ENCODE measurements at regions not wholly inside any gene's neighbourhood (a gene's known extent, or its start where the extent isn't known, plus 50 kb on each side); places are given as distances from the start of the nearest gene placed in this dataset.

DNA sequence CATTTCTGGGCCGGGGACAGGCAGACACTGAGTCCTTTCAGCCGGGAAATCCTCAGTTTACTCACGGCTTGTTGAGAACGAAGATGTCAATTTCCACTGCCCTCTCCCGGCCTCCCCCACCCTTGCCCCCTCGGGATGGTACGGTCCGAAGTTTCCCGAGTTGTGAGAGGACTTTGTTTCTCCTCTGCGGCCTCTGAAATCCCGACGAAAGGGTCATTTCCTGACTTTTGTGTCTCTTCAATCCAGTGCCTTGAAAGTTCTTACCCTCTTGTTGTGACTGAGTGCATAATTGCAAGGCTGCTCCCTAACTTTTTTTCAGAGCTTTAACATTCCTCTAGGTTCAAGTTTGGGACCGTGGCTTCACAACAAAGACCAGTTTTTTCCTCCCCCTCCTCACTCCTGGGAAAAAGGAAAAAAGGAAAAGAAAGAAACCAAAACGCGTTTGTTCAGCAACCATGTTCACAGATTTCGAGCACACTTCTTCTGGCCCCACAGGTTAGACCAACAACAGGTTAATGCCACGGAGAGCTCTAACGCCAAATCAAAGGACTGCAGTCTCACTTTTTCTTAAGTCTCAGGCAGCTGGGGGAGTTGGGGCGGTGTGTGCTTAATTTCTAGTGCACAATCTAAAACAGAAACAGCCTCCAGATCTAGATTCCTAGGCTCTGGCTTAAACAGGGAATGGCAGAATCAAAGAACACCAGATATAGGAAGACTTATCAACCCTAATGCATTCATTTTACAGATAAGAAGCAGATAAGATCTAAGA, 138.9 kb downstream of the TMCO5A start:
- peak overlapping the region in 2 of 3 donors; percentile 78 to 92 for H3K27ac ChIP-seq (ENCODE audit: low read depth in 1 of 3, low read length in 2 of 3)
- no peaks in the 10 kb centered on the region for H3K9me3 ChIP-seq (ENCODE audit: control insufficient read depth in 2 of 2, insufficient read depth in 1 of 2, low read depth in 1 of 2, low read length in 1 of 2)
- FAIRE-seq = no peak
- no peaks in the 10 kb centered on the region for H3K36me3 ChIP-seq (ENCODE audit: control insufficient read depth in 3 of 3, insufficient read depth in 2 of 3, low read depth in 1 of 3, low read length in 3 of 3)
- no peaks in the 10 kb centered on the region for H3K27me3 ChIP-seq (ENCODE audit: control insufficient read depth in 3 of 3, insufficient read depth in 3 of 3, low read length in 3 of 3)
- DNase-seq = peak in 1 of 2 donors; percentile 37
- H3K4me1 ChIP-seq (ENCODE audit: control insufficient read depth in 3 of 3, insufficient read depth in 2 of 3, low read depth in 1 of 3, low read length in 2 of 3) = peaks cover 0 to 35% (median 18%) of the 10 kb centered on the region in 3 donors
- peak overlapping the region; percentile 17 to 52 (median 48) for H3K4me3 ChIP-seq (ENCODE audit: low read depth in 1 of 3, low read length in 3 of 3)
- 15 to 19% (median 18%) methylated on average over 19 of the region's 19 CpGs for WGBS, 3 donors

DNA sequence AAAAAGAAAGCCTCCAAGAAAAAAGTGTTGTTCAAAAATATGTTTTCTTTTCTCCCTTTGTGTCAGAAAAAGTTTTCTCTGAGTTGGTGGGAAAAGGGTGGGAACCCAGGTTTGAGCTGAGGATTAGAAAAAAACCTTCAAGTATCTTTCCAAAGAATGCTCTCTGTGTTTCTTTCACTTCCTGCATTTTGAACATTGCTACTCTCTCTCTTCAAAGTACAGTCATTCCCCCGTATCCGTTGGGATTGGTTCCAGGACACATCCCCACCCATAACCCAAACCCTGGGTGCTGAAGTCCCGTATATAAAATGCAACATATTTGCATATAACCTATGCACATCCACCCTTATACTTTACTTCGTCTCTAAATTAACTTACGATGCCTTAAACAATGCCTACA, 139.6 kb downstream of the TMCO5A start:
- FAIRE-seq = no peak
- no peak overlapping the region for H3K4me3 ChIP-seq (ENCODE audit: low read depth in 1 of 3, low read length in 3 of 3)

DNA sequence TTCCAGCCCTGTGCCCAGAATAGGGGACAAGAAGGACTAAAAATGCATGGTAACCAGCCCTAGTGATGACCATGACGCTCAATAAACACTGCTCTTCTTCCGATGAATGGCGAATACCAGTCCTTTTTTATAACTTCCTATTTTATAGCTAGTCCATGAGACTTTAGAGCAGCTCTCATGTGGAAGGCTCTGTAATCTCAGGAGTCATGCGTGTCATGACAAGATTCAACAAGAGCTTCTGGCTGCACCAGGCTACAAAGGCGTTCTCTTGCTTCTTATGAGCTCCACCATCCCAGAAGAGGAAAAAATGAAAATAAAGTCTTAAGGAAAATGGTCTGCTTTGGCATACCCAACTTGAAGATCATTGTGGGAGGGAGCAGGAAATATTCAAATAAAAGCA, 141.0 kb downstream of the TMCO5A start:
- DNase-seq = no peak
- Histone ChIP-seq H3K27ac (ENCODE audit: low read depth in 1 of 3, low read length in 2 of 3) (no peak overlapping the region), H3K9me3 (ENCODE audit: control insufficient read depth in 2 of 2, insufficient read depth in 1 of 2, low read depth in 1 of 2, low read length in 1 of 2) (no peaks in the 10 kb centered on the region), H3K36me3 (ENCODE audit: control insufficient read depth in 3 of 3, insufficient read depth in 2 of 3, low read depth in 1 of 3, low read length in 3 of 3) (no peaks in the 10 kb centered on the region), H3K4me3 (ENCODE audit: low read depth in 1 of 3, low read length in 3 of 3) (no peak overlapping the region), H3K27me3 (ENCODE audit: control insufficient read depth in 3 of 3, insufficient read depth in 3 of 3, low read length in 3 of 3) (no peaks in the 10 kb centered on the region), H3K4me1 (ENCODE audit: control insufficient read depth in 3 of 3, insufficient read depth in 2 of 3, low read depth in 1 of 3, low read length in 2 of 3) (peaks cover 0 to 14% (median 8%) of the 10 kb centered on the region in 3 donors)
- WGBS, 3 donors = 88 to 94% (median 91%) methylated on average over 5 of the region's 5 CpGs
- no peak for FAIRE-seq

More for the DNA sequence above, 139.6 kb downstream of the TMCO5A start:
- Histone ChIP-seq H3K4me1 (ENCODE audit: control insufficient read depth in 3 of 3, insufficient read depth in 2 of 3, low read depth in 1 of 3, low read length in 2 of 3) (peaks cover 0 to 28% (median 13%) of the 10 kb centered on the region in 3 donors), H3K27me3 (ENCODE audit: control insufficient read depth in 3 of 3, insufficient read depth in 3 of 3, low read length in 3 of 3) (no peaks in the 10 kb centered on the region), H3K9me3 (ENCODE audit: control insufficient read depth in 2 of 2, insufficient read depth in 1 of 2, low read depth in 1 of 2, low read length in 1 of 2) (no peaks in the 10 kb centered on the region), H3K36me3 (ENCODE audit: control insufficient read depth in 3 of 3, insufficient read depth in 2 of 3, low read depth in 1 of 3, low read length in 3 of 3) (no peaks in the 10 kb centered on the region), H3K27ac (ENCODE audit: low read depth in 1 of 3, low read length in 2 of 3) (no peak overlapping the region)
- DNase-seq = no peak
- WGBS, 3 donors = 38 to 52% (median 51%) methylated on average over 5 of the region's 5 CpGs

DNA sequence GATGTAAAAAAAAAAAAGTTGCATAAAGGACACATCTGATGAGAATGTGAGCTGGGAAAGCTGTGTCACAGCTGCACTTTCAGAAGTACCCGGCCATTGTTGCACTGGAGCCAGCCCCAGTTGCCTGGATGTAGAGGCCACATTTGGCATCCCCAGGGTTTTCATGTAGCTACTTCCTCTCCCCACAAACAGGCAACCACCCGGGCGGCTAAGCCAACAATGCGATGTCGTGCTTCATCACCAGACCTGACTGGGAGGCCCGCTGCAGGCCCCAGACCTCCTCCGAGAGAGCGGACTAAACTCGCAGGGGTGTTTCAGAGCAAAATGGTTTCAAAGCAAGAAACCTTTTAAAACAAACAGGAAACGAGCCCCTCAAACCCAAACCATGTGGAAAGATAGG, 142.3 kb downstream of the TMCO5A start:
- 78 to 88% (median 81%) methylated on average over 10 of the region's 10 CpGs for WGBS, 3 donors
- DNase-seq (no peak), FAIRE-seq (no peak)
- Histone ChIP-seq H3K4me1 (ENCODE audit: control insufficient read depth in 3 of 3, insufficient read depth in 2 of 3, low read depth in 1 of 3, low read length in 2 of 3) (peaks cover 0 to 8% (median 8%) of the 10 kb centered on the region in 3 donors), H3K36me3 (ENCODE audit: control insufficient read depth in 3 of 3, insufficient read depth in 2 of 3, low read depth in 1 of 3, low read length in 3 of 3) (no peaks in the 10 kb centered on the region), H3K27ac (ENCODE audit: low read depth in 1 of 3, low read length in 2 of 3) (no peak overlapping the region), H3K4me3 (ENCODE audit: low read depth in 1 of 3, low read length in 3 of 3) (no peak overlapping the region), H3K9me3 (ENCODE audit: control insufficient read depth in 2 of 2, insufficient read depth in 1 of 2, low read depth in 1 of 2, low read length in 1 of 2) (no peaks in the 10 kb centered on the region), H3K27me3 (ENCODE audit: control insufficient read depth in 3 of 3, insufficient read depth in 3 of 3, low read length in 3 of 3) (no peaks in the 10 kb centered on the region)

DNA sequence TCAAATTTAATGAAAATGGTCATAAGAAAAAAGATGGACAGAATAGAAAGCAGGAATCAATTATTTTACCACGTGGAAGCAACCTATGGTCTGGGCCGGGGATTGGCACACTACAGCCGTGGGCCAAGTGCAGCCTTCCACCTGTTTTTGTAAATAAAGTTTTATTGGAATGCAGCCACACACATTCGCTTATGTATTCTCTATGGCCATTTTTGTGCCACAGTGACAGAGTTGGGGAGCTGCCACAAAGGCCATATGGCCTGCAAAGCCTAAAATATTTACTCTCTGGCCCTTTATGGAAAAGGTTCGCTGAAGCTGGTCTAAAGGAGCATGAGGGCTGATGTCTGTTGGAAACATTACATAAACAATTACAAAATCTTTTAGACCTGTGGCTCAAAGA, 144.8 kb downstream of the TMCO5A start:
- WGBS, 3 donors = 86 to 89% (median 88%) methylated on average over 5 of the region's 5 CpGs
- H3K27ac ChIP-seq (ENCODE audit: low read depth in 1 of 3, low read length in 2 of 3) = no peak overlapping the region
- no peaks in the 10 kb centered on the region for H3K4me1 ChIP-seq (ENCODE audit: control insufficient read depth in 3 of 3, insufficient read depth in 2 of 3, low read depth in 1 of 3, low read length in 2 of 3)
- no peak for FAIRE-seq
- H3K9me3 ChIP-seq (ENCODE audit: control insufficient read depth in 2 of 2, insufficient read depth in 1 of 2, low read depth in 1 of 2, low read length in 1 of 2) = no peaks in the 10 kb centered on the region
- no peaks in the 10 kb centered on the region for H3K36me3 ChIP-seq (ENCODE audit: control insufficient read depth in 3 of 3, insufficient read depth in 2 of 3, low read depth in 1 of 3, low read length in 3 of 3)
- H3K27me3 ChIP-seq (ENCODE audit: control insufficient read depth in 3 of 3, insufficient read depth in 3 of 3, low read length in 3 of 3) = no peaks in the 10 kb centered on the region
- no peak overlapping the region for H3K4me3 ChIP-seq (ENCODE audit: low read depth in 1 of 3, low read length in 3 of 3)
- no peak for DNase-seq

DNA sequence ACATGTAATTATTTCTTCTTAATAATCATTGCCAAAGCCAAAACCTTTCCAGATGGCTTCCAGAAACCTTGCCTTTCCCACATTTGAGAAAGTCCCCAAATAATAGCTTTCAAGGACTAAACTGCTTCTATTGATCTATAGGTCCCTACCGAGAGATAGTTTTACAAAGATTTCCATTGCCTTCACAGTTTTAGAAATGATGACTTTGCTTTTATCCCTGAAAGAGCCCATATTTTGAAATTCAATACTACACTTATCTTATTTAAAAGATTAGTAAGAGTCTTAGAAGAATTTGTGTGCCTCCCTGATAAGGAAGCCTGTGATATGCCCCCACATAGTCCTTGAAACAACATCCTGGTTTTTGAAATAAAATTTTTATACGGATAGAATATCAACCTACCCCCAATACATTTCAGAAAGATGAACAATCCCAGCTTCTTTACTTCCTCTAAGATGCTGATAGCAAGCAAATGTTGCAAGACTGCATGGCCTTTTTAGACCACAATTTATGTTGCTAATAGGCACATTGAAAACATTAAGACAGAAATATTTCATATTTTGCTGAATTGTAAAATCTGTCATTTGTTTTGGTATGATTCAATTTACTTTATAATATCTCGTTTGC, 146.3 kb downstream of the TMCO5A start:
- H3K4me3 ChIP-seq (ENCODE audit: low read depth in 1 of 3, low read length in 3 of 3) = no peak overlapping the region
- H3K27ac ChIP-seq (ENCODE audit: low read depth in 1 of 3, low read length in 2 of 3) = no peak overlapping the region
- H3K9me3 ChIP-seq (ENCODE audit: control insufficient read depth in 2 of 2, insufficient read depth in 1 of 2, low read depth in 1 of 2, low read length in 1 of 2) = no peaks in the 10 kb centered on the region
- WGBS, 3 donors = 72 to 80% (median 74%) methylated on average over 3 of the region's 3 CpGs
- peaks cover 0 to 3% (median 0%) of the 10 kb centered on the region in 3 donors for H3K4me1 ChIP-seq (ENCODE audit: control insufficient read depth in 3 of 3, insufficient read depth in 2 of 3, low read depth in 1 of 3, low read length in 2 of 3)
- no peak for DNase-seq
- no peak for FAIRE-seq
- H3K36me3 ChIP-seq (ENCODE audit: control insufficient read depth in 3 of 3, insufficient read depth in 2 of 3, low read depth in 1 of 3, low read length in 3 of 3) = no peaks in the 10 kb centered on the region
- no peaks in the 10 kb centered on the region for H3K27me3 ChIP-seq (ENCODE audit: control insufficient read depth in 3 of 3, insufficient read depth in 3 of 3, low read length in 3 of 3)

DNA sequence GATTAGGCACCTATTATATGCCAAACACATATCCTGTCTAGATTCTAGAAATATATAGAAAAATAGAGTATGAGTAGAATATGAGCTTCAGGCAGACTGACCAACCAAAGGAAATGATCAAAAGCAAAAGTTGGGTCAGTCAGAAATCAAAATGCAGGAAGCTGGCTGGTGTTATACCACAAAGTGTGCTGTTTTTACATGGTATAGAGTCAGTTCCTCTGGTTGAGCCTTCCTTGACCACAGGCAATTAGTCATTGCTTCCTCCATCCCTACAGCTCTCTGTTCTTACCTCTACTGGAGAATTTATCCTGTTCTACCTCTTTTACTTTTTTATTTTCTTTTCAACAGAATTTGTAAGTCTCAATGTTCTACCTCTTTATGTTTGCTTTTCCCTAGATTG, 149.8 kb downstream of the TMCO5A start:
- FAIRE-seq (no peak), DNase-seq (no peak)
- Histone ChIP-seq H3K4me1 (ENCODE audit: control insufficient read depth in 3 of 3, insufficient read depth in 2 of 3, low read depth in 1 of 3, low read length in 2 of 3) (peaks cover 0 to 3% (median 0%) of the 10 kb centered on the region in 3 donors), H3K4me3 (ENCODE audit: low read depth in 1 of 3, low read length in 3 of 3) (no peak overlapping the region), H3K27ac (ENCODE audit: low read depth in 1 of 3, low read length in 2 of 3) (no peak overlapping the region), H3K36me3 (ENCODE audit: control insufficient read depth in 3 of 3, insufficient read depth in 2 of 3, low read depth in 1 of 3, low read length in 3 of 3) (no peaks in the 10 kb centered on the region), H3K27me3 (ENCODE audit: control insufficient read depth in 3 of 3, insufficient read depth in 3 of 3, low read length in 3 of 3) (no peaks in the 10 kb centered on the region), H3K9me3 (ENCODE audit: control insufficient read depth in 2 of 2, insufficient read depth in 1 of 2, low read depth in 1 of 2, low read length in 1 of 2) (no peaks in the 10 kb centered on the region)

DNA sequence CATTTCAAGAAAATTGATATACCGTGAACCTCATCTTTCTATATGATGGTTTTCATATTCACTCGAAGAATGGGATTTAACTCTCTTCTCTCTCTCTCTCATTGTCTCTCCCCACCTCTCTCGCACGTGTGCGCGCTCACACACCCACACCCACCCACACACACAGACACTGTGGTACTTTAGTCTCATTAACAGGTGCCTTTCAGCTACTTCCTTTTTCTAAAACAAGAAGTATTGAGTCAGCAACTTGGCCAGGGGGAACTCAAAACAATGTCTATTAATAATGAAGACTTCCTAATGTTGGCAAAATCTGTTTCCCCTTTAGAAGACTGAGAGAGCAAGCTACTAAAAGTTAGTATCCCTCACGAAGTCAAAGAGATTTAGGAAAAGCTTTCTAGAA, 150.7 kb downstream of the TMCO5A start:
- peaks cover 0 to 3% (median 0%) of the 10 kb centered on the region in 3 donors for H3K4me1 ChIP-seq (ENCODE audit: control insufficient read depth in 3 of 3, insufficient read depth in 2 of 3, low read depth in 1 of 3, low read length in 2 of 3)
- no peaks in the 10 kb centered on the region for H3K27me3 ChIP-seq (ENCODE audit: control insufficient read depth in 3 of 3, insufficient read depth in 3 of 3, low read length in 3 of 3)
- no peaks in the 10 kb centered on the region for H3K9me3 ChIP-seq (ENCODE audit: control insufficient read depth in 2 of 2, insufficient read depth in 1 of 2, low read depth in 1 of 2, low read length in 1 of 2)
- no peak overlapping the region for H3K4me3 ChIP-seq (ENCODE audit: low read depth in 1 of 3, low read length in 3 of 3)
- FAIRE-seq (no peak), DNase-seq (no peak)
- no peak overlapping the region for H3K27ac ChIP-seq (ENCODE audit: low read depth in 1 of 3, low read length in 2 of 3)
- WGBS, 3 donors = 53 to 60% (median 54%) methylated on average over 7 of the region's 7 CpGs
- no peaks in the 10 kb centered on the region for H3K36me3 ChIP-seq (ENCODE audit: control insufficient read depth in 3 of 3, insufficient read depth in 2 of 3, low read depth in 1 of 3, low read length in 3 of 3)

All from small intestine (tissue), 7 donors.